Esophagus squamous epithelium (tissue), 5 donors: ENCODE measurements at regions not wholly inside any gene's neighbourhood (a gene's known extent, or its start where the extent isn't known, plus 50 kb on each side); places are given as distances from the start of the nearest gene placed in this dataset.

Experiments used
- DNase-seq: peaks from one replicate; lab custom pipeline; 2025; lab: John Stamatoyannopoulos, UW
- H3K27ac ChIP-seq, 4 donors: fragments of 200-600 bp; sonication (generic); one replicate each; pipeline ENCODE4 v1.5.1; 2016 to 2019; ENCODE audit warnings: mild to moderate bottlenecking in 1 of 4
- H3K27me3 ChIP-seq, 4 donors: fragments of 200-600 bp; sonication (generic); 1 replicate in 3 of 4; 2 replicates in 1 of 4; pipeline versions ENCODE4 v1.5.1 to v1.6.0; 2017 to 2021; ENCODE audit warnings: antibody characterized with exemption in 1 of 4
- H3K36me3 ChIP-seq, 3 donors: fragments of 200-600 bp; sonication (generic); one replicate each; pipeline ENCODE4 v1.5.1; 2016 to 2019
- H3K4me1 ChIP-seq, 3 donors: fragments of 200-600 bp; sonication (generic); one replicate each; pipeline ENCODE4 v1.5.1; 2017 to 2019
- H3K4me3 ChIP-seq, 4 donors: fragments of 200-600 bp; sonication (generic); 1 replicate in 3 of 4; 2 replicates in 1 of 4; pipeline ENCODE4 v1.5.1; 2016 to 2019; ENCODE audit warnings: mild to moderate bottlenecking in 2 of 4, moderate library complexity in 1 of 4
- H3K9me3 ChIP-seq, 3 donors: fragments of 200-600 bp; sonication (generic); one replicate each; pipeline ENCODE4 v1.5.1; 2016 to 2019
- POLR2A ChIP-seq, 4 donors: fragments of 450-650 bp; IDR thresholded peaks; one replicate each; pipeline ENCODE4 v1.6.1; 2017; ENCODE audit warnings: antibody characterized with exemption in 4 of 4, mild to moderate bottlenecking in 4 of 4, moderate library complexity in 3 of 4
- WGBS, 2 donors: methylation state at CpG; one replicate each; pipeline ENCODE4 v1.1.5; 2018; 5-methylcytosine and 5-hydroxymethylcytosine counted together
- intact Hi-C: fragments of 100-400 bp; cut with DNase I; formaldehyde crosslinking; loops from one replicate; pipeline ENCODE4 v1.15.0; 2022
- TF ChIP-seq, protein P1 (sequence below), 6 experiments: fragments of 450-650 bp in 4 of 6; fragments of 200-600 bp in 2 of 6; sonication (generic) in 2 of 6; IDR thresholded peaks; one replicate each; pipeline ENCODE4 v1.5.1; 2016 to 2019; ENCODE audit warnings: antibody characterized with exemption in 6 of 6, mild to moderate bottlenecking in 4 of 6, moderate library complexity in 4 of 6
- donor health status: DM: yes; HTN: yes; CAD: no.

DNA sequence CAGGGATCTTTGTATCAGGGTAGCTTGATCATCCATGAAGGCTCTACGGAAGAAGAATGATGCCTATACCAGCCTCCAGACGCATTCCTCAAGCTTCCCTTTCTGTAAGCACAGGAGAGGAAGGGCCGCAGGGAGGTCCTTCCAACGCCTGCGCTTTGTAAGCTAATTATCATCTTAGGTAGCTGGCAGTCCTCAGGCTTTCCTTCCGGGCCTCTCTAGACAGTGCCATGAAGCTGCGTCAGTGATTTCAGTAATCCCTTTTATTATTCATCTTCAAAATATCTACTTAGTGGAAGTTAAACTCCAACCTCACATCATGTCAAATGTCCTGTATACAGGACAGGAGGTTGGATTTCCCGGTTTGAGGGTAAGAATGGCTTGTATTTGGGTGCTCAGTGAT is 92.3 kb downstream of the ETAA1 start:
- no peak overlapping the region for H3K27ac ChIP-seq
- intact Hi-C loops = no loop called here
- no peak for DNase-seq
- H3K27me3 ChIP-seq = no peaks in the 10 kb centered on the region
- H3K9me3 ChIP-seq = no peaks in the 10 kb centered on the region
- TF ChIP-seq, protein P1, sequence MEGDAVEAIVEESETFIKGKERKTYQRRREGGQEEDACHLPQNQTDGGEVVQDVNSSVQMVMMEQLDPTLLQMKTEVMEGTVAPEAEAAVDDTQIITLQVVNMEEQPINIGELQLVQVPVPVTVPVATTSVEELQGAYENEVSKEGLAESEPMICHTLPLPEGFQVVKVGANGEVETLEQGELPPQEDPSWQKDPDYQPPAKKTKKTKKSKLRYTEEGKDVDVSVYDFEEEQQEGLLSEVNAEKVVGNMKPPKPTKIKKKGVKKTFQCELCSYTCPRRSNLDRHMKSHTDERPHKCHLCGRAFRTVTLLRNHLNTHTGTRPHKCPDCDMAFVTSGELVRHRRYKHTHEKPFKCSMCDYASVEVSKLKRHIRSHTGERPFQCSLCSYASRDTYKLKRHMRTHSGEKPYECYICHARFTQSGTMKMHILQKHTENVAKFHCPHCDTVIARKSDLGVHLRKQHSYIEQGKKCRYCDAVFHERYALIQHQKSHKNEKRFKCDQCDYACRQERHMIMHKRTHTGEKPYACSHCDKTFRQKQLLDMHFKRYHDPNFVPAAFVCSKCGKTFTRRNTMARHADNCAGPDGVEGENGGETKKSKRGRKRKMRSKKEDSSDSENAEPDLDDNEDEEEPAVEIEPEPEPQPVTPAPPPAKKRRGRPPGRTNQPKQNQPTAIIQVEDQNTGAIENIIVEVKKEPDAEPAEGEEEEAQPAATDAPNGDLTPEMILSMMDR (IDR thresholded peaks at IDR 0.05) = no peak
- no peak for TF ChIP-seq POLR2A (IDR thresholded peaks at IDR 0.05)
- H3K4me3 ChIP-seq = no peak overlapping the region
- peaks cover 0 to 17% (median 0%) of the 10 kb centered on the region in 3 donors for H3K4me1 ChIP-seq
- H3K36me3 ChIP-seq = no peaks in the 10 kb centered on the region
- 74 to 77% methylated on average over 8 of the region's 8 CpGs for WGBS, 2 donors

DNA sequence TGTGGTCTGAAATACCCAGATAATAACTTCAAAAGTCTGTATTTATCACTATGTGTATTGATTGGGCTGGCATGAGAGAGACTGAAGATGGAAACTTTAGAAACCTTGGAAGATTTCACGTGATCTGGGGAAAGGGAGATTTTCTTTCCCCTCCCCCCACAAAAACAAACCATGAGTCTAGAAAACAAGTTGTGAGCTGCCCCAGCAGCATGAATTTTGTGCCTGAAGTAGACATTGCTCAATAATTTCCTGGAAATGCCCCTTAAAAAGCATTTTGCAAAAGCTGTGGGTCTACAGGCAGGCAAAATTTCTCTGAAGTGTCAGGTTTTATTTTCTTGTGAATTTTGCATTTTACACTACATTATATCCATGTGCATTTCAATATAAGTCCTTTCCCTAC is 101.8 kb downstream of the ETAA1 start:
- no peak for TF ChIP-seq POLR2A (IDR thresholded peaks at IDR 0.05)
- TF ChIP-seq, protein P1 (IDR thresholded peaks at IDR 0.05) = no peak
- Histone ChIP-seq H3K4me3 (no peak overlapping the region), H3K27ac (no peak overlapping the region), H3K4me1 (peaks cover 0 to 12% (median 0%) of the 10 kb centered on the region in 3 donors), H3K9me3 (no peaks in the 10 kb centered on the region), H3K36me3 (no peaks in the 10 kb centered on the region), H3K27me3 (no peaks in the 10 kb centered on the region)
- no peak for DNase-seq
- intact Hi-C loops = no loop called here
- WGBS, 2 donors = 18 to 40% methylated on average over 1 of the region's 1 CpG

DNA sequence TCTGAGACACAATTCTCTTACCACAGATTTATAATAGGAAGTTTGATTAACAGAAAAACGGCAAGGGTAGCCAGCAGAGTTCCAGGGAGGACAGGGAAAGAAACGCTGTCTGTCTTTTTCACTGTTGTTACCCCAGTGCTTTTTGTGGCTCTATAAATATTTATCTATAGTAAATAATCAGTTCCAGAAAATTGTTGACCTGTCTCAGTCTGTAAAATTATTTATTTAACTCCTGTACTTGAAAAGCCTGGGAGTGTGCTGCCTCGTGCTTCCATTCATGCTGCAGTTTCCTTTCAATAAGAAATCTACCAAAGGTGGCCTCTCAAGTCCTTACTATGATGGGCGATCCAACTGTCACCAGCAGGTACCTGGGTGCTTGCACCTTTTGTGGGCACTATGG is 102.9 kb downstream of the ETAA1 start:
- H3K9me3 ChIP-seq = no peaks in the 10 kb centered on the region
- peaks cover 0 to 12% (median 0%) of the 10 kb centered on the region in 3 donors for H3K4me1 ChIP-seq
- no peak overlapping the region for H3K4me3 ChIP-seq
- H3K27me3 ChIP-seq = no peaks in the 10 kb centered on the region
- no peak for TF ChIP-seq POLR2A (IDR thresholded peaks at IDR 0.05)
- TF ChIP-seq, protein P1 (IDR thresholded peaks at IDR 0.05) = no peak
- WGBS, 2 donors = 62 to 77% methylated on average over 4 of the region's 4 CpGs
- intact Hi-C loops = no loop called here
- no peak for DNase-seq
- H3K27ac ChIP-seq = no peak overlapping the region
- H3K36me3 ChIP-seq = no peaks in the 10 kb centered on the region

DNA sequence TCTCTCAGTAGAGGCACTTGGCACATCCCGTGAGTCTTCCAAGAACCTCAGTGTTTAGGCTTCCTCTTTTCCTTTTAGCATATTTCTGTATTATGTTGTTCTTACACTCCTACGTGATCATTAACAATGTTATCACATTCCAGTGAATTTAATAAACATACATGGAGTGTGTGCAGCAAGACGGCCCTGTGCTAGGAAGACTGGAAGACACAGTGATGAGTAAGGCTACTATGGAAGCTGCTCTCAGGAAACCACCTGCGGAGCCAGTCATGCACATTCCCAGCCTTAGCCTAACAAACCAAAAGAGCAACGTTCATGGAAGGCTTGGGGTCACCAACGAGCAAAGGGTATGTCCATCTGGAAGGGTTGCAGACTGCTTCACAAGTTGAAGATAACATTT is 103.4 kb downstream of the ETAA1 start:
- Histone ChIP-seq H3K27me3 (no peaks in the 10 kb centered on the region), H3K4me1 (peaks cover 0 to 12% (median 0%) of the 10 kb centered on the region in 3 donors), H3K9me3 (no peaks in the 10 kb centered on the region), H3K36me3 (no peaks in the 10 kb centered on the region), H3K4me3 (no peak overlapping the region), H3K27ac (no peak overlapping the region)
- WGBS, 2 donors = 60 to 74% methylated on average over 6 of the region's 6 CpGs
- intact Hi-C loops = no loop called here
- DNase-seq = no peak
- TF ChIP-seq, protein P1 (IDR thresholded peaks at IDR 0.05) = no peak
- TF ChIP-seq POLR2A (IDR thresholded peaks at IDR 0.05) = no peak

DNA sequence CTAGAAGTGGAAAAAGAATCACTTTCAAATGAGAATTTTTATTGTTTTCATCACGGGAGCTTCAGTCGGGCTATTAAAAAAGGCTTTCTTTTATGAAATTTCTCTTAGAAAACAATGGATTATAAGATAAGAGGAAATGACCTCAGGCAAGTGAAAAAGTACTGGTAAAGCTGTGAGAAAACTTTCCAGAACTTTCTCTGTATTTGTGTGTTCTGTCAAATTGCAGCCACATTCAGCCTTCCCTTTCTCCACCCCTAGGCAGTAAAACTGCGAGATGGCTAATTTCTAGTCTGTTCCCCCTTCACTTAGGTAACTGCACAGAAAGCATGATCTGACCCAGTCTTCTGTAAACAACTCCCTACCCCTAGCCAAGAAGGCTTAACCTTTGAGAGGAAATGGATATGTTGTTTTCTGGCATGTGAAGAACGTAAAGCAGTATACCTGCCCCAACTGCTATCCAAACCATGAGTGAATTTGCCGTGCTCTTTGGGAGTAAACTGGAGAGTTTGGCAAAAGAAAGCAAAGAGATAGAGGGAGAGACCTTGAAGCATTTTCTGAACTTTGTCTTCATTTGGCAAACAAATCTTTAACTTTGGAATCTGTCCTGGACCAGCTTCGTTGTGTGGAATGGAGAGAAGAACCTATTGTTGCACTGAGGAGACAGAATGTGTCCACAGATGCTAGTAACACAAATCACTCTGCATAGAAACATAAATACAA is 105.4 kb downstream of the ETAA1 start:
- Histone ChIP-seq H3K9me3 (no peaks in the 10 kb centered on the region), H3K27ac (peak overlapping the region in 2 of 4 donors; percentile 40 to 60), H3K27me3 (no peaks in the 10 kb centered on the region), H3K36me3 (no peaks in the 10 kb centered on the region), H3K4me1 (peaks cover 0 to 12% (median 0%) of the 10 kb centered on the region in 3 donors), H3K4me3 (no peak overlapping the region)
- intact Hi-C loops = no loop called here
- WGBS, 2 donors = 51 to 53% methylated on average over 6 of the region's 6 CpGs
- no peak for DNase-seq
- TF ChIP-seq, protein P1 (IDR thresholded peaks at IDR 0.05) = no peak
- TF ChIP-seq POLR2A (IDR thresholded peaks at IDR 0.05) = no peak
